A204.1 (cell line): ENCODE measurements at regions not wholly inside any gene's neighbourhood (a gene's known extent, or its start where the extent isn't known, plus 50 kb on each side); places are given as distances from the start of the nearest gene placed in this dataset.
"Not testable (repeated sequence)": the region's sequence is repeated elsewhere in the genome, so short reads cannot be mapped to it uniquely, and the experiment has no call there.

ENCODE experiments used
- FAIRE-seq: peaks from 2 replicates; lab custom pipeline; 2012; peaks lifted over from hg19 to GRCh38; lab: Jason Lieb, UNC

- FAIRE-seq: no peak
Observed at GRCh38 chr3:153221748-153222162, 59.7 kb downstream of the RAP2B start.

- not testable (repeated sequence) for FAIRE-seq
Observed at GRCh38 chr3:153226877-153227276, 64.9 kb downstream of the RAP2B start.

- FAIRE-seq: not testable (repeated sequence)
Observed at GRCh38 chr3:153230427-153230826, 68.4 kb downstream of the RAP2B start.

GRCh38 chr3:153231245-153231644, 69.2 kb downstream of the RAP2B start:
- FAIRE-seq: not testable (repeated sequence)

GRCh38 chr3:153232050-153232752, 70.2 kb downstream of the RAP2B start:
- not testable (repeated sequence) for FAIRE-seq

GRCh38 chr3:153232851-153233271, 70.8 kb downstream of the RAP2B start:
- FAIRE-seq: no peak

GRCh38 chr3:153233986-153234385, 72.0 kb downstream of the RAP2B start:
- FAIRE-seq: no peak

GRCh38 chr3:153242896-153243295, 80.9 kb downstream of the RAP2B start:
- FAIRE-seq: no peak

GRCh38 chr3:153244961-153245360, 82.9 kb downstream of the RAP2B start:
- FAIRE-seq: no peak

GRCh38 chr3:153245661-153246060, 83.6 kb downstream of the RAP2B start:
- FAIRE-seq: no peak

GRCh38 chr3:153246331-153246730, 84.3 kb downstream of the RAP2B start:
- no peak for FAIRE-seq

GRCh38 chr3:153246806-153247205, 84.8 kb downstream of the RAP2B start:
- no peak for FAIRE-seq

GRCh38 chr3:153247331-153248330, 85.6 kb downstream of the RAP2B start:
- no peak for FAIRE-seq

GRCh38 chr3:153248835-153249234, 86.8 kb downstream of the RAP2B start:
- FAIRE-seq: not testable (repeated sequence)

GRCh38 chr3:153249906-153250305, 87.9 kb downstream of the RAP2B start:
- FAIRE-seq: no peak

- FAIRE-seq: no peak
Observed at GRCh38 chr3:153250446-153250845, 88.4 kb downstream of the RAP2B start.

GRCh38 chr3:153252963-153253362, 90.9 kb downstream of the RAP2B start:
- FAIRE-seq: no peak

GRCh38 chr3:153254361-153254760, 92.3 kb downstream of the RAP2B start:
- no peak for FAIRE-seq

GRCh38 chr3:153257673-153258351, 95.8 kb downstream of the RAP2B start:
- no peak for FAIRE-seq

GRCh38 chr3:153259956-153260355, 97.9 kb downstream of the RAP2B start:
- FAIRE-seq: no peak

- no peak for FAIRE-seq
Observed at GRCh38 chr3:153260681-153261080, 98.7 kb downstream of the RAP2B start.

GRCh38 chr3:153266619-153267018, 104.6 kb downstream of the RAP2B start:
- no peak for FAIRE-seq
